ENCODE measurements at regions not wholly inside any gene's neighbourhood (a gene's known extent, or its start where the extent isn't known, plus 50 kb on each side); places are given as distances from the start of the nearest gene placed in this dataset.

DNA sequence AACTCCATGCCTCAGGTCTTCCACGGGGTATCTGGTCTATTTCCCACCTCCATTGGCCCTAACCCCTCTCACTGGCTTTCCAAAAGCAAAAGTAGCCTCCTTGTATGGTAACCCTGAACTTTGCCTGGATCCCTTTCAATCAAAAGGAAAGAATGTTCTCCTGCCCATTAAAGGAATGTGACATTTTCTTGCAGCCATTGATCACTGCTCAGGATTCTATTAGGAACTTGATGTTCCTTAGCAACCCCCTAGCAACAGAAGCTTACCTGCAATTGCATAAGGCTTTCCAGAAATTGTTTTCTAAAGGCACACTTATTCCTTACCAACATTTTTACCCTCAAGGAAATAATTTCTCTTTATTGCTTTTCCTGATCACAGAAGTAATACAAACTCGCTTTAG is 91.4 kb upstream of the AGAP1 start:
- TF ChIP-seq, protein P1, sequence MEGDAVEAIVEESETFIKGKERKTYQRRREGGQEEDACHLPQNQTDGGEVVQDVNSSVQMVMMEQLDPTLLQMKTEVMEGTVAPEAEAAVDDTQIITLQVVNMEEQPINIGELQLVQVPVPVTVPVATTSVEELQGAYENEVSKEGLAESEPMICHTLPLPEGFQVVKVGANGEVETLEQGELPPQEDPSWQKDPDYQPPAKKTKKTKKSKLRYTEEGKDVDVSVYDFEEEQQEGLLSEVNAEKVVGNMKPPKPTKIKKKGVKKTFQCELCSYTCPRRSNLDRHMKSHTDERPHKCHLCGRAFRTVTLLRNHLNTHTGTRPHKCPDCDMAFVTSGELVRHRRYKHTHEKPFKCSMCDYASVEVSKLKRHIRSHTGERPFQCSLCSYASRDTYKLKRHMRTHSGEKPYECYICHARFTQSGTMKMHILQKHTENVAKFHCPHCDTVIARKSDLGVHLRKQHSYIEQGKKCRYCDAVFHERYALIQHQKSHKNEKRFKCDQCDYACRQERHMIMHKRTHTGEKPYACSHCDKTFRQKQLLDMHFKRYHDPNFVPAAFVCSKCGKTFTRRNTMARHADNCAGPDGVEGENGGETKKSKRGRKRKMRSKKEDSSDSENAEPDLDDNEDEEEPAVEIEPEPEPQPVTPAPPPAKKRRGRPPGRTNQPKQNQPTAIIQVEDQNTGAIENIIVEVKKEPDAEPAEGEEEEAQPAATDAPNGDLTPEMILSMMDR (IDR thresholded peaks at IDR 0.05): no peak
- no peak for TF ChIP-seq POLR2A (IDR thresholded peaks at IDR 0.05)

Measured in testis (tissue), 2 donors.